Neural cell (in vitro differentiated cells): ENCODE measurements at regions not wholly inside any gene's neighbourhood (a gene's known extent, or its start where the extent isn't known, plus 50 kb on each side); places are given as distances from the start of the nearest gene placed in this dataset.

Source experiments
- H2AFZ ChIP-seq: fragments of 200-600, 300-800 bp; sonication (generic), shearing (Covaris generic); 2 replicates; pipeline ENCODE4 v1.6.0; 2014; ENCODE audit warnings: low read depth, mild to moderate bottlenecking, antibody characterized with exemption, low read length, moderate library complexity
- H3F3A ChIP-seq: fragments of 200-600 bp; shearing (Covaris generic); 2 replicates; pipeline ENCODE4 v1.6.1; 2016; ENCODE audit warnings: mild to moderate bottlenecking, moderate library complexity, mixed read lengths, antibody characterized with exemption, low read length; ENCODE audit not compliant: insufficient read depth, poor library complexity, severe bottlenecking
- H3K27ac ChIP-seq: fragments of 200-600, 300-800 bp; sonication (generic), shearing (Covaris generic); 2 replicates; pipeline ENCODE4 v1.5.1; 2014; ENCODE audit warnings: mild to moderate bottlenecking, low read length, moderate library complexity
- H3K27me3 ChIP-seq: fragments of 300-800, 200-600 bp; sonication (generic), shearing (Covaris generic); 2 replicates; pipeline ENCODE4 v1.6.0; 2014; ENCODE audit warnings: mild to moderate bottlenecking, low read depth, low read length, moderate library complexity; ENCODE audit not compliant: insufficient read depth
- H3K36me3 ChIP-seq: fragments of 300-800, 200-600 bp; sonication (generic), shearing (Covaris generic); 2 replicates; pipeline ENCODE4 v1.5.1; 2014; ENCODE audit warnings: mild to moderate bottlenecking, antibody characterized with exemption, low read length, moderate library complexity; ENCODE audit not compliant: insufficient read depth
- H3K4me2 ChIP-seq: fragments of 300-800, 200-600 bp; sonication (generic), shearing (Covaris generic); 2 replicates; pipeline ENCODE4 v1.6.0; 2014; ENCODE audit warnings: mild to moderate bottlenecking, low read length
- H3K4me3 ChIP-seq: fragments of 300-800, 200-600 bp; sonication (generic), shearing (Covaris generic); 2 replicates; pipeline ENCODE4 v1.5.1; 2014; ENCODE audit warnings: mild to moderate bottlenecking, low read length, moderate library complexity
- H3K79me2 ChIP-seq: fragments of 200-600 bp; shearing (Covaris generic); replicated peaks from 2 replicates; pipeline ENCODE4 v1.6.0; 2014; ENCODE audit warnings: mild to moderate bottlenecking, low read length, moderate library complexity; ENCODE audit not compliant: insufficient read depth
- H3K9ac ChIP-seq: fragments of 300-800, 200-600 bp; sonication (generic), shearing (Covaris generic); 2 replicates; pipeline ENCODE4 v1.6.1; 2016; ENCODE audit warnings: mild to moderate bottlenecking, low read length, mixed read lengths
- H3K9me2 ChIP-seq: fragments of 200-600 bp; shearing (Covaris generic); 2 replicates; pipeline ENCODE4 v1.6.1; 2016; ENCODE audit warnings: mild to moderate bottlenecking, low read length, mixed read lengths; ENCODE audit not compliant: insufficient read depth
- H3K9me3 ChIP-seq: fragments of 200-600, 300-800 bp; sonication (generic), shearing (Covaris generic); 2 replicates; pipeline ENCODE4 v1.6.1; 2016; ENCODE audit warnings: mild to moderate bottlenecking, mixed run types, low read length, moderate library complexity, mixed read lengths
- H4K20me1 ChIP-seq: fragments of 200-600 bp; shearing (Covaris generic); 2 replicates; pipeline ENCODE4 v1.6.1; 2016; ENCODE audit warnings: mild to moderate bottlenecking, mixed run types; ENCODE audit not compliant: insufficient read depth
- CTCF ChIP-seq: fragments of 450-650 bp; IDR thresholded peaks from 2 replicates; pipeline ENCODE4 v1.5.1; 2014; ENCODE audit warnings: antibody characterized with exemption, mild to moderate bottlenecking, moderate library complexity; ENCODE audit not compliant: poor library complexity, severe bottlenecking
- EP300 ChIP-seq: fragments of 450-650 bp; conservative IDR thresholded peaks from 2 replicates; pipeline ENCODE4 v1.6.1; 2014; ENCODE audit warnings: antibody characterized with exemption, mild to moderate bottlenecking, moderate library complexity; ENCODE audit not compliant: poor library complexity, severe bottlenecking
- EZH2 ChIP-seq: fragments of 200-600, 300-800 bp; shearing (Covaris generic), sonication (generic); IDR thresholded peaks from 2 replicates; pipeline ENCODE4 v1.6.1; 2014; ENCODE audit warnings: antibody characterized with exemption, low read length, borderline replicate concordance, mild to moderate bottlenecking; ENCODE audit not compliant: insufficient read depth, poor library complexity, severe bottlenecking
- MXI1 ChIP-seq: fragments of 450-650 bp; conservative IDR thresholded peaks from 2 replicates; pipeline ENCODE4 v1.6.1; 2014; ENCODE audit warnings: antibody characterized with exemption, mild to moderate bottlenecking; ENCODE audit not compliant: poor library complexity, severe bottlenecking
- POLR2AphosphoS5 ChIP-seq: IDR thresholded peaks from 2 replicates; pipeline ENCODE4 v1.6.1; 2012
- RAD21 ChIP-seq: fragments of 450-650 bp; conservative IDR thresholded peaks from 2 replicates; pipeline ENCODE4 v1.6.1; 2014; ENCODE audit warnings: antibody characterized with exemption, mild to moderate bottlenecking, moderate library complexity
- REST ChIP-seq: IDR thresholded peaks from 2 replicates; pipeline ENCODE4 v1.6.1; 2012; ENCODE audit warnings: borderline replicate concordance
- SMC3 ChIP-seq: fragments of 450-650 bp; conservative IDR thresholded peaks from 2 replicates; pipeline ENCODE4 v1.6.1; 2014; ENCODE audit warnings: antibody characterized with exemption, mild to moderate bottlenecking, moderate library complexity; ENCODE audit not compliant: poor library complexity
- TAF1 ChIP-seq: IDR thresholded peaks from 2 replicates; pipeline ENCODE4 v1.6.1; 2012; ENCODE audit warnings: low read depth

- Histone ChIP-seq H3K9me3 (no peaks in the 10 kb centered on the region), H3K4me3 (no peak overlapping the region), H4K20me1 (no peaks in the 10 kb centered on the region), H3F3A (no peaks in the 10 kb centered on the region), H3K27me3 (no peaks in the 10 kb centered on the region), H3K4me2 (no peak overlapping the region), H3K36me3 (no peaks in the 10 kb centered on the region), H2AFZ (no peak overlapping the region), H3K27ac (no peak overlapping the region), H3K9me2 (no peaks in the 10 kb centered on the region), H3K79me2 (no peaks in the 10 kb centered on the region), H3K9ac (no peak overlapping the region)
- no peak for TF ChIP-seq CTCF
- no peak for TF ChIP-seq POLR2AphosphoS5
- TF ChIP-seq TAF1: no peak
- no peak for TF ChIP-seq EP300
- TF ChIP-seq SMC3: no peak
- TF ChIP-seq MXI1: no peak
- TF ChIP-seq RAD21: no peak
- no peak for TF ChIP-seq EZH2
- TF ChIP-seq REST: no peak
Measured at GRCh38 chr3:10725067-10725466, 91.0 kb upstream of the SLC6A11 start.

- Histone ChIP-seq H3K36me3 (no peaks in the 10 kb centered on the region), H3K4me2 (no peak overlapping the region), H3F3A (no peaks in the 10 kb centered on the region), H3K9me3 (no peaks in the 10 kb centered on the region), H3K9ac (no peak overlapping the region), H3K9me2 (no peaks in the 10 kb centered on the region), H2AFZ (no peak overlapping the region), H4K20me1 (no peaks in the 10 kb centered on the region), H3K27me3 (no peaks in the 10 kb centered on the region), H3K79me2 (no peaks in the 10 kb centered on the region), H3K27ac (no peak overlapping the region), H3K4me3 (no peak overlapping the region)
- TF ChIP-seq REST (no peak), POLR2AphosphoS5 (no peak), RAD21 (no peak), EZH2 (no peak), EP300 (no peak), MXI1 (no peak), CTCF (no peak), SMC3 (no peak), TAF1 (no peak)
Measured at GRCh38 chr3:10725846-10726245, 90.2 kb upstream of the SLC6A11 start.
